GM19324 (cell line): ENCODE measurements at regions not wholly inside any gene's neighbourhood (a gene's known extent, or its start where the extent isn't known, plus 50 kb on each side); places are given as distances from the start of the nearest gene placed in this dataset.
"Not testable (repeated sequence)": the region's sequence is repeated elsewhere in the genome, so short reads cannot be mapped to it uniquely, and the experiment has no call there.

Experiments
- ATAC-seq: cut with Tn5 transposase; IDR thresholded peaks from one replicate; pipeline ENCODE4 v1.9.1; 2021; ENCODE audit warnings: mild to moderate bottlenecking, moderate library complexity; ENCODE audit not compliant: unreplicated experiment, low FRiP score

DNA sequence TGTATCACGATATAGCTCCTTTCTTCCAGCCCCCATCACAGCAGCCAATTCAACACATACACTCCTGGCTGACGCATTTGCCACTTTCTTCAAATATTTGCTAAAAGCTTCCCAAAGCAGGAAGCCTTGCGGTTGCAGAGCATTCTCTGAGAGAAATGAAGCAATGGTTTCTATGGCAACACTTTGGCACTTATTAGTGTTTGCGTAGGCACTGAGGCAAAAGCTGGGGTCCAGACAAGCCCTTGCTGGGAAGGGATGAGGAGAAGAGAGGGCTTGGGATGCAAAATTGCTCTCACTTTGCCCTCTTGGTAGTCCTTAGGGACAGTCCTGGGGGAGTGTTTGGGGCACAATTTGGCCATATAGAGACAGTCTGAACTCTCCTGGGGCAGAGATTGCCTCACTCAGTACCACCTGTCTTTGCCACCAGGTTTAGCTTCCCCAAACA is 55.0 kb upstream of the PAK3 start:
- ATAC-seq: no peak

DNA sequence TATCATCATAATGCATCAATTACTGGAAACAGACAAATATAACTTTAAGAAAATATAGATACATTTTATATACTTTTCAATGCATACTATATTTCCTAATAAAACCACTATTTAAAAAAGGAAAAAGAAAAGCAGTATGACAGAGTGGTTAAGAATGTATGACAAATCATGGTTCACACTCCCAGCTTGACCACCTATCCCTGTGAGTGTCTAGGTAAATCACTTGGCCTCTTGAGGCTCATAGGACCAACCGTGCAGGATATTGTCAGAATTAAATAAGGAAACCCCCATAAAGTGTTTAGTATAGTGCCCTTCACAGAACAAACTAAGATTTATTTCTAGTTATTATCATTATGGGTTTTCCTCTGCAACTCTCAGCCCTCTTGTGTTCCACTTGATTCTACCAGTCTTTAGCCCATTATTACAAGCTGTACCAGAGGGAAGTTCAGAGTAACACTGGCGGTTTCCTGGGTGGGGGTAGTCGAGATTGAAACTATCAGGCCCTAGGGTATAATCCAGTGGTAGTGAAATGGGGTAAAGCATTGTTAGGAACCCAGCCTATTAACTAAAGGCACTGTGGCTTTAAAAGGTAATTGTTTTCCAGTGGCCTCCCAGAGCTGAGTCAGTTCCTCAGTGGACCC is 55.5 kb upstream of the PAK3 start:
- ATAC-seq: no peak

DNA sequence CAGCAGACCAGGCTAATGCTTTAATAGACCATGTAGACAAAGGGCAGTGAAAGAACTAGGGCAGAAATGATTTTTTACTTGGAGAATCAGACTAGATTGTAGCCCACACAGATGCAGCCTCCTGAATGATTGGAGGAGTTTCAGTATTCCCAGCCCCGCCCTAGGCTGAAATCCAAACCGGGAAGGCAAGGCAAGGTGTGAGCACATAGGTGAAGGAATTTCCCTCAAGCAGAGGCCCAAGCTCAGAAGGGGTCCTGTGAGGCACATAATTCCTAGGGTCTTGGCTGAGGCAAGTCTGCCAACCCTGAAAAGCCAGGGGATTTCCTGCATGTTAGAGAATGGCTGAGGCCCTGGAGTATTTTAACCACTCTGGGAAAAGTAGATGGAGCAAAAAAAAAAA is 56.4 kb upstream of the PAK3 start:
- ATAC-seq: no peak

DNA sequence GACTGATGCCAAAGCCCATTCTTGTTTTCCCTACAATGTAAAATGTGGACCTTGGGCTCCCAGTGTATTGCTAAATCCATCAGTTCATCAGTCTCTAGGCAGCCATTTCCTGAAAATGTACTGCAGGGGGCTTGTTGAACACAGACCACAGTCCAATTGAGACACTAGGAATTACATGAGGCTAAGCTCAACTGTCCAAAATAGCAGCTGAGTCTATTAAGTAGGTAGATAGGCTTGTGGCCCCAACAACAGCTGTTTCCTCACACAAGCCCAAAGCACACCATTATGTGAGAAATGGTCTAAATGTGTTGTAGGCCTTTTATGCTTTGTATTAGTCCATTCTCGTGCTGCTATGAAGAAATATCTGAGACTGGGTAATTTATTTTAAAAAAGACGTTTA is 60.0 kb upstream of the PAK3 start:
- no peak for ATAC-seq

DNA sequence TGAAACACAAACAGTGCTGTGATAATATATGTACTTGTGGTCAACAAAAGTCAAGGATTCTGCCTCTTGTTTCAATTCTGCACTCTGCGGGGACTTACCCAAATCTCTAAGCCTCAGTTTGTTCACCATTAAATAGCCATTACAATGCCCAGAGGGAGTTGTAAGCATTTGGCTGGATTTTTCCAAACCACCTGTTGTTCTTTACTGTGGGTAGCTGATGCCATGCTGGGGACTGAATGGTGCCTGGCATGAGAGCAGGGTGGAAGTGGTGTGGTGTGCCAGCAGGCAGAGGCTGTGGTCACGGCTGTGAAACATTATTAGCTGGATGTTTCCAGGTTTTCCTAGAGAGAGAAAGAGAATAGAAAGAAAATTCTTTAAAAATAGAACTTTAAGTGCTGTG is 60.7 kb upstream of the PAK3 start:
- ATAC-seq: no peak

DNA sequence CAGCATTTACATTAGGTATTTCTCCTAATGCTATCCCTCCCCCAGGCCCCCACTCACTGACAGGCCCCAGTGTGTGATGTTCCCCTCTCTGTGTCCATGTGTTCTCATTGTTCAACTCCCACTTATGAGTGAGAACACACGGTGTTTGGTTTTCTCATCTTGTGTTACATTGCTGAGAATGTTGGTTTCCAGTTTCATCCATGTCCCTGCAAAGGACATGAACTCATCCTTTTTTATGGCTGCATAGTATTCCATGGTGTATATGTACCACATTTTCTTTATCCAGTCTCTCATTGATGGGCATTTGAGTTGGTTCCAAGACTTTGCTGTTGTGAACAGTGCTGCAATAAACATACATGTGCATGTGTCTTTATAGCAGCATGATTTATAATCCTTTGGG is 73.0 kb upstream of the PAK3 start:
- ATAC-seq: not testable (repeated sequence)

DNA sequence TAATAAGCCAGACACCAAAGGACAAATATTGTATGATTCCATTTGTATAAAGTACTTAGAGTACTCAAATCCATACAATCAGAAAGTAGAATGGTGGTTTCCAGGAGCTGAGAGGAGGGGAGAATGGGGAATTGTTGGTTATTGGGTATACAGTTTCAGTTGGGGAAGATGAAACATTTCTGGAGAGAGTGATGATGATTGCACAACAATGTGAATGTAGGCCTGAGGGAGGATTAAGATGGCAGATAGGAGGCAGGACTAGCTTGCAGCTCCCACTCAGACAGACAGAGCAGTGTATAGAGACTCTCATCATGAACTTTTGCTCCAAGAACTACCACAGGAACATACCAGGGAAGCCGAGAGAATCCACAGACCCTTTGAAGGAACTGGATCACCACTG is 75.7 kb upstream of the PAK3 start:
- no peak for ATAC-seq

DNA sequence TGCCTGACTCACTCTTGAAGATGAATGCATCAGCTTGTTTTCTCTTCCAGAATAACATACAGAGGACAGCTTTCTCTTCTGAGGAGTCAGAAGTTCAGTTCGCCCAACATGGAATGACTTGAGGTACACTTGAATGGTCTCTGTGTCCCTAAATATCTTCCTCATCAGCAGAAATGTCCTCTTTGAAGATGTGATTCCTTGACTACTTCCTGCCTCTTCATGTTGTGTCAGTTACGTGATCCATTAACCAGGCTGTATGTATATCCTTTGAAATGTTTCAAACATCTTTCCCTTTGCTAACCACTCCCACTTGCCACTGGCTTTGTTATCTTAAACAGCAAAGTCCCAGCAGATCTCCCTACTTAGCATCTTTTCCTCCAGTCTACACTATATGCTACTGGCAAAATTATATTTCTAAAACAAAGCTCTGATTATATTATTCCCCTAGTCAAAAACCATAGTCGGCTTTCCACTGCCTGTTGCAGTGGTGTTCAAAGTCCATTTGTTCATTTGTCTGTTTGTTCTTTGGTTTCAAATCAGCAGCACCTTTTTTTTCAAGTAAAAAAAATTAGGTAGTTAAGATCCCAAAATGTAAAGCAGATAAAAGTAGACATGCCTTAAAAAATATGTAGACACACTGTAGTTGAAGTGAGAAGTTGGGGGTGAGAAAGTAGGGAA is 82.1 kb upstream of the PAK3 start:
- no peak for ATAC-seq

DNA sequence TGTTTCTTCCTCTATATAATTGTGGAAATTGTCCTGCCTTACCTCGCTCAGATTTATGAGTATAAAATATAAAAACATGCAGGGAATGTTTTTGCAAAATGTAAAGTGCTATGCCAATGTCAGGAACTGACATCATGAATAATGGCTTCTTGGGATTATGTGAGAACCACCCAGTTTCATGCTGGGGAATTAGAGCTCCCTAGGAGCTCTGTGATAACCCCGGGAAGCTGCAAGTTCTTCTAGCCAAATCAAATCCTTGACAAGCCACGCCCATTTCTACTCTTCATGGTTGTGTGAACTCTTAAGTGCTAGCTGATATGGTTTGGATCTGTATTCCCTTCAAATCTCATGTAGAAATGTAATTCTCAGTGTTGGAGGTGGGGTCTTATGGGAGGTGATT is 85.9 kb upstream of the PAK3 start:
- ATAC-seq: no peak

DNA sequence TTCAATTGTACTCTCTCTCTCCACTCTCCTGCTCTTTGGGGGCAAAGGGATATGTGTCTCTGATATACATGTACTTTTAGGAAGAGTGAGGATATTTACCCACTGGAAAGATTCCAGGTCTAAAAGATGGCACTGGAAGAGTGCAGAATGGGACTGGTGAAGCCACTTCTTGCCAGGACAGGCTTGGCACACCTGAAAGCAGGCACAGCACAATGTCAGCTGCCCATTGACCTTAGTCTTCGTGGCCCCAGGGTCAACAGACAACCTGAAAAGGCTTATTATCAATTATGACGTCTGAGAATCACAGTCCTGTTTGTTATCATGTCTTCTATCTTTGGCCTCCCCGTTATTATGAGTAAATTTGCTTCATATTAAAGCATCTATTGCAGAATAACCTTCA is 86.7 kb upstream of the PAK3 start:
- ATAC-seq: no peak

DNA sequence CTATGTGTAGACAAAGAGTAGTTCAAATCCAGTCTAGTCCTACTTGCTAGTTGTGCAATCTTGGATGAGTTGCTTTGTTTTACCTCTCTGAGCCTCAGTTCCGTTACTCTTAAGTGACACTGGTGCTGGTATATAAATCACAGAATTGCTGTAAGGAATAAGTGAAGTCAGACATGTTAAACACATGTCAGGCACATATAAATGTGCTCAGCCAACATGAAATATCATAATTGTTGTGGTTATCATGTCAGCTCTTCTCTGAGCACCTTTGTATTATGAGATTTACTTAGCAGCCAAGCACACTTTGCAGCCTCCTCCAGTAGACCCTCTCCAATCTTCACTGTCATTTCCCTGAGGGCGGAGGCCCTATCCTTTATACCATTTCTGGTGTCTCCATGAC is 87.9 kb upstream of the PAK3 start:
- ATAC-seq: no peak

DNA sequence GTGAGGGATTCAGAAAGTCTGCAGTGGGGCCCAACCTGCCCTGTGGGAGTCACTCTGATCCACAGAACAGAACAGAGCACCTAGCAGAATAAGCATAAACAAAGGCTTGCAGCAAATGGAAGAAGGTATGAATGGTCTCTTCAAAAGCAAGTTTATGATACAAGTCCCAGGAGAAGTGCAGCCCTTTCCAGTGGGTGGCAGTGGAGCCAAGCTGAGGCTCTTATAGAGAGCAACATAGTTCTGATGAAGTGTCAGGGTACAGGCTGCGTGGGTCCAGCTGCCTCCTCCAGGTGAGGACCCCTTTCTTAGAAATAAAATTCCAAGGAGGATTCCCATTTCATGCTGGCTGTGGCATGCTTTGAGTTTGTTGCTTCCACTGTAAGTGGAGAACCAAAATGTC is 88.8 kb upstream of the PAK3 start:
- ATAC-seq: no peak

DNA sequence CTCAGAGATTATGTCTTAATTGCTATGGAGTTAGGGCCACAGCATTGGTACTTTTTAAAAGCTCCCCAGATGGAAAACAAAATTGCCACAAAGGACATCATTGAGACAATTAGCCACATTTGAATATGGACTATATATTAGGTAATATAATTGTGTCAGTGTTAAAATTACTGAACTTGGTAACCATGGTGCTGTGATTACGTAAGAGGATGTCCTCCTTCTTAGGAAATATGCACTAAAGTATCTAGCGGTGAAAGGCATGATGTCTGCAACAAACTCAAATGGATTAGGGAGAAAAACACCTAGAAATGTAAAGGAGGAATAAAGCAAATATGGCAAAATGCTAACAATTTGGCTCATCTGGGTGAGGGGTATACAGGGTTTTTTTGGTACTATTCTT is 89.9 kb upstream of the PAK3 start:
- ATAC-seq: no peak

DNA sequence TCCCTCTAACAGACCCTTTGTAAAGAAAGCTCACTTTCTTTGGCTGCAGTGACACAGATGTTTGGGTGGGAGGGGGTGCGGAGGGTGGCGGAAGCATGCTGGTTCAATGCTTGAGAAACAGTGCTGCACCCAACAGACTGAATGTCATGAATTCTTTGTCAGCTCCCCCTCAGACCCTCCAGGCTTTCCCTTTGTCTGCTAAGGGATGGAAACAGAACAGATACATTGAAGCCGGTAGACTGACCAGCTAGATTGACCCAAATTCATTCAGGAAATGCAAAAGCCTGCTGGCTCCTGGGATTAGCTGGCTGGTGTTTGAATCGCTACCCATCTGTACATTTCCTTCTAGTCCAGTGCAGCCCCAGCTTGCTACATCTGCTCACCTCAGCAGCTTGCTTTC is 90.8 kb upstream of the PAK3 start:
- ATAC-seq: no peak

DNA sequence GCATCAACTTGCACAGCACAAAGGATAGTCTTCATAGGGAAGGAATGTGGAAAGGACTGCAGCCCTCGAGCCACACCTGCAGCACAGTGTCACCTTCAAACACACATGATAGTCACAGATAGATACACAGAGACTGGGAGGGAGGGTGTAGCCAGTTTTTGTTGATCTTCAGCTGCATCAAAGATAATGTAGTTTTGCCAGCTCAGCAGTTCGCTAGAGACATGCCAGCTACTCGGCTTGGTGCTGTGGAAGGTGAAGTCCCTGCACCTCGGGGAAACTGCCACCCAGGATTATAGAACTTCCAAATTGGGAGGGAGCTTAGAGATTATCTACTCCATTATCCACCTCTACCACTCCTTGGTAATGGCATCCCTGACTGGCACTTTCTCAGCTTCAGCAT is 92.9 kb upstream of the PAK3 start:
- ATAC-seq: no peak

DNA sequence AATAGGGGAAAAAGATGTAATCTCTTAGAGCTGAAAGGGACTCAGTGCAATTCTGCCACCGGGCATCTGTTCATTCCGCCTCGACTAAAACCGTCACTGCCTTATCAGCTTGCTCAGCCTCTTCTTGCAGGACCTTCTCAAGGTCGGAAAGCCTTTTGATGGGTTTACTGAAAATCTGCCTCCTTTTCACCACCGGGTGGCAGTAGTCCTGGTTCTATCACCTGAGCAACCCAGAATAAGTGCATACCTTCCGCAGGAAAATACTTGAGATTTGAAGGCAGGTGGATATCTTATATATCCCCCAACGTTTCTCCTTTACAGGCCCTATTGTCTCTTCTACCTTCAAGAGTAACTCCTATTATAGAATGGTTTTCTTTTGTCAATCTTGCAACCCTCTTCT is 103.4 kb upstream of the PAK3 start:
- no peak for ATAC-seq

DNA sequence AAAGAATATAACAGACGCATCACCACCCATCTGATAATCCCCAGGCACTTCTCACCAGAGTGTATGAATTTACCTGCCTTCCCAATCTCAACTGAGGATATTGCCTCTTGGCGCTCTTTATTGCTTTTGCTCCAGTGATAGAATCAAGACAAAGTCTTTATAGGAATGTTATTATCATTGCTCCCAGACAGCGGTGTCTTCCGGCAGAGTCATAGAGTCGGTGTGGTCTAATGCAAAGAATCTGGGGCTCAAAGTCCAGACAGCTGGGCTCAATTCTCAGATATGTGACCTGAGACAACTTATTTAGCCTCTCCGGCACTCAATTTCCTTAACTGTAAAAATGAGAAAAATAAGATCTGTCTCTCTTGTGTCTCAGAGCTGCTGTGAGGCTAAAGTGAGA is 106.1 kb upstream of the PAK3 start:
- ATAC-seq: no peak

DNA sequence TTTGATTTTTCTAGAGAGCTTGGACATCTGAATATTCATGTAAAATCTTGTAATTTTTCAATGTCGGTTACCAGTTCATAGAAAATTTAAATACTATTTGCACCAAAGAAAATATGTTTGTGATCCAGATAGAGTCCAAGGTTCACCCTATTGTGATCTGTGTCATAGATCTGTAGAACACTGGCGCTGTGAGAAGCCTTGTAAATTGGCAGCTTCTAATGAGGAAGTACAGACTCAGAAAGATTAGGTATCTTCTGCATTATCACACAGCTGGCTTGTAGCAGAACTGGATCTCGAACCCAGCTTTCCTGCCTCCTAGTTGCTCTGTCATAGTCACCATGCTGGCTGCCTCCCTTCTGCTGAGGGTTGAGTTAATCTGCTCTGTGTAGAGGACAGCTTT is 106.5 kb upstream of the PAK3 start:
- ATAC-seq: no peak

DNA sequence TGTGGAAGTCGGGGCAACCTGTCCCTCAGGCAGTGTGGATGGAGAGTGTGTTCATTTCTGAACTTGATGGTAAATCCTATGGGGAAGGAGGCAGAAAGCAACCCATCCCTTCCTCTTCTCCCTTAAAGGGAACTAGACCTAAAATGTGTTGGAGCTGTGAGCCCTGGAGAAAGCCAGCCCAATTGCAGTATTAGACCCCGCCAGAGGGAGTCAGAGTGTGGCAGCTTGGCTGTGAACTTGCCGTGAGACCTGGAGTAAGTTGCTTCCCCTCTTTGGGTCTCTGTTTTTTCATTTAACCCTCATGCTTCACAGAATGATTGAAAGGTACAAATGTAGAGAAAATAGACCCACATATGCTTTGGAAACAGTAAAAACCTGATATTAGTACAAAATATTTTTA is 108.7 kb upstream of the PAK3 start:
- ATAC-seq: no peak

DNA sequence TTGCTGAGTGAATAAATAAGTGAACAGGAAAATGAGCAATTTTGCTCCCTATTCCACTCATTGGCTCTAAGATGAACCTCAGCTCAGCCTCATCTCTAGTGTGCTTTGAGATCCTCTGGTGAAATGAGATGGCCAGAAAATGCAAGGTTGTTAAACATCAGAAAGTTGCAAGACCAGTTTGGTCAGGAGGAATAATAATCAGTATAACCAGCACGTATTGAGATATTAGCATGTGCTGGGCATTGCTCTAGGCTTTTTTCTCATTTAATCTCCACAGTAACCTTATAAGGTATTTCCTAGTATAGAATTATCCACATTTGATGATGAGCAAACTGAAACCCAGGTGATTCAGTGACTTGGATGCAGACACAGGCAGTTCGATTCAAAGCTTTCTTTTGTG is 110.5 kb upstream of the PAK3 start:
- no peak for ATAC-seq

DNA sequence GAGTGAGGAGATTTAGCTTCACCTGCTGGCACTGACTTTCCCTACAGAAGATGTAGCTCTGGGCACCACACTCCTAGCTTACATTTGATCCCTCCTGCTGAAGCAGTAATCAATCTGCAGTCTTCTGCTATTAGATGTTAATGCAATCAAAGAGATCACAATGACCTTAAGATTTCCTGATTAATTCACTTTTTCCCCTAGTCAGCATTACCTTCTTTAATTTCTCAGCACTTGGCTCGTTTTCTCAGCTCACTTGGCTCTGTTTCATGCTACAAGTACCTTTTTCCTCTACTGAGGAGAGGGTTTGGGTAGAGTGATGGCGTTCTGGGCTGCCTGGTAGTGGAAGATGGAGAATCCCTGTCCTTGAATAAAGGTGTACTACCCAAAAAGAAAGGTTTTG is 113.0 kb upstream of the PAK3 start:
- no peak for ATAC-seq

DNA sequence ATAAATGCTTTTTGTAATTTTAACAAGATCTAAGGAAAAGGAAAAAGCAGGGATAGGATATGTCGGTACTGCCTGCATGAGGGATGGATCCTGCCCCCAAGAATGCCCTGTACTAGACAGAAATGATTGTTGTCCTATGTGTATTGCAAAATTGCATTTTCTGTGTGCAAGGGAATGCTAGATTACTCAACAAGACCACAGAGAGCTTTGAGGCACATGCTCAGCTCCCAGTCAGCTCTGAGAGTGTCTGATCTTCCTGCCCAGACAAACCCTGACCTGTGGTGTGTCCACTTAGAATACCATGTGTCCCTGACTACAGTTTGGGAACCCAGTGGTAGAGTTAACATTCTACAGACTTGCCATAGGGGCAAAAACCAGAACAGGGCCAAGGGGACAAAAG is 129.2 kb upstream of the PAK3 start:
- ATAC-seq: no peak

DNA sequence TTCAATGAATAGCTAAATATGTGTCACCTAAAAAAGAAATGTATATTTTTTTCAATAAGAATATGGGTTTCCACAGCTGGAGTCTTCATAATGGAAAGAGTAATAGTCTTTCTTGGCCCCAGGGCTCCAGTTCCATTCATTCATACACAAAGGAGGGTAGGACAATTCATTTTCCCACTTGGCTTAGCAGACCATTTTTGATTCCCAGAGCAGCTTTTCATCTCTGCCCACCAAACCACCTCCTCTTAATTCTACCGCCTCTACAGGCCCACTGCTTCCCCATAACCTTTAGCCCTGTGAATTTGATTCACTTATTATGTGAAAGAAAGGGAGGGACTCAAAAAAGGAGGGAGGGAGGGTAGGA is 129.9 kb upstream of the PAK3 start:
- no peak for ATAC-seq
